Transverse colon (tissue), 4 donors: ENCODE measurements at regions not wholly inside any gene's neighbourhood (a gene's known extent, or its start where the extent isn't known, plus 50 kb on each side); places are given as distances from the start of the nearest gene placed in this dataset.
"Not testable (repeated sequence)": the region's sequence is repeated elsewhere in the genome, so short reads cannot be mapped to it uniquely, and the experiment has no call there.

Source experiments
- DNase-seq: peaks from one replicate; pipeline ENCODE4 v3.0.0-alpha.2; 2019
- H3K27ac ChIP-seq, 4 donors: fragments of 200-600 bp; sonication (generic); 2 replicates each; pipeline ENCODE4 v1.5.1; 2016 to 2018; ENCODE audit warnings: inconsistent platforms in 4 of 4
- H3K27me3 ChIP-seq: fragments of 200-600 bp; sonication (generic); 2 replicates; pipeline ENCODE4 v1.5.1; 2017; ENCODE audit warnings: inconsistent platforms
- H3K36me3 ChIP-seq, 4 donors: fragments of 200-600 bp; sonication (generic); 2 replicates each; pipeline ENCODE4 v1.5.1; 2017 to 2019; ENCODE audit warnings: inconsistent platforms in 4 of 4
- H3K4me1 ChIP-seq, 4 donors: fragments of 200-600 bp; sonication (generic); 2 replicates each; pipeline ENCODE4 v1.5.1; 2017 to 2020; ENCODE audit warnings: inconsistent platforms in 4 of 4
- H3K4me3 ChIP-seq, 4 donors: fragments of 200-600 bp; sonication (generic); 1 replicate in 1 of 4; 2 replicates in 3 of 4; pipeline versions ENCODE4 v1.5.1 to v1.6.1; 2017 to 2019; ENCODE audit warnings: inconsistent platforms in 4 of 4
- H3K9me3 ChIP-seq, 2 donors: fragments of 200-600 bp; sonication (generic); 2 replicates each; pipeline ENCODE4 v1.5.1; 2017 to 2019; ENCODE audit warnings: inconsistent platforms in 2 of 2
- EP300 ChIP-seq: sonication (generic); formaldehyde crosslinking; IDR thresholded peaks from one replicate; pipeline ENCODE4 v1.6.1; 2017; ENCODE audit warnings: antibody characterized with exemption, low read depth
- POLR2A ChIP-seq: fragments of 450-650 bp; IDR thresholded peaks from one replicate; pipeline ENCODE4 v1.6.1; 2016; ENCODE audit warnings: antibody characterized with exemption, mild to moderate bottlenecking, moderate library complexity
- POLR2AphosphoS5 ChIP-seq, 3 donors: sonication (generic); formaldehyde crosslinking; IDR thresholded peaks; one replicate each; pipeline ENCODE4 v1.6.1; 2016; ENCODE audit warnings: antibody characterized with exemption in 3 of 3
- WGBS, 2 donors: methylation state at CpG; one replicate each; pipeline ENCODE4 v1.1.5; 2018; ENCODE audit warnings: low coverage in 1 of 2; 5-methylcytosine and 5-hydroxymethylcytosine counted together
- in situ Hi-C, 4 donors: fragments of 200-750 bp; cut with MboI; loops; one replicate each; pipeline versions ENCODE4 v1.15.0 to v1.15.1; 2017; ENCODE audit warnings: low sequenced_read_pairs in 3 of 4, low pct_ligation_motif_present in 1 of 4, low pct_unique_long_range_greater_than_20kb in 1 of 4
- intact Hi-C: fragments of 100-400 bp; cut with DNase I; formaldehyde crosslinking; loops from one replicate; pipeline ENCODE4 v1.15.1; 2023; ENCODE audit warnings: low total_unique reads
- TF ChIP-seq, protein P1 (sequence below), 5 experiments: fragments of 200-600 bp in 3 of 5; fragments of 450-650 bp in 2 of 5; sonication (generic) in 3 of 5; IDR thresholded peaks; 1 replicate in 2 of 5; 2 replicates in 3 of 5; pipeline ENCODE4 v1.5.1; 2016 to 2017; ENCODE audit warnings: antibody characterized with exemption in 5 of 5, inconsistent platforms in 3 of 5, mild to moderate bottlenecking in 2 of 5, moderate library complexity in 1 of 5

DNA sequence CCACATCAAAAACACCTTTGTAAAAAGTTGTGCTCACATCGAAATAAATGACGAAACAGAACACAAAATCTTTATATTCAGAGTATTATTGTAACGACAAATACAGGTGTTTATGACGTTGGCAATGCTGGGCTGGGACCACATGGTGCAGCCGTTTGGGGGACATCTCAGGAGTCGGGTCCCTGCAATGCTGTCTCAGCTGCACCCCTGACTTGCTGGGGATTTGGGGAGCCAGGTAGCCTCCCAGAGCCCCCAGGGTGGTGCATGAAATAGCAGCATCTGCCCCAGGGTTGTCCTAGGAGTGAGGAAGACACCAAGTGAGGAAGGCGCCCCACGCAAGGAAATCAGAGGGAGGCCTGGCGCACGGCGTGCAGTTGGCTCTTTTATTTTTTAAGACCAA lies 1526.8 kb downstream of the BRD1 start:
- in situ Hi-C loops (no loop called here), intact Hi-C loops (no loop called here)
- Histone ChIP-seq H3K27ac (no peak overlapping the region), H3K36me3 (no peaks in the 10 kb centered on the region), H3K4me3 (no peak overlapping the region), H3K27me3 (no peaks in the 10 kb centered on the region), H3K4me1 (no peaks in the 10 kb centered on the region), H3K9me3 (no peaks in the 10 kb centered on the region)
- no peak for DNase-seq
- TF ChIP-seq POLR2AphosphoS5 (IDR thresholded peaks at IDR 0.05) (no peak), EP300 (no peak), POLR2A (no peak)
- TF ChIP-seq, protein P1, sequence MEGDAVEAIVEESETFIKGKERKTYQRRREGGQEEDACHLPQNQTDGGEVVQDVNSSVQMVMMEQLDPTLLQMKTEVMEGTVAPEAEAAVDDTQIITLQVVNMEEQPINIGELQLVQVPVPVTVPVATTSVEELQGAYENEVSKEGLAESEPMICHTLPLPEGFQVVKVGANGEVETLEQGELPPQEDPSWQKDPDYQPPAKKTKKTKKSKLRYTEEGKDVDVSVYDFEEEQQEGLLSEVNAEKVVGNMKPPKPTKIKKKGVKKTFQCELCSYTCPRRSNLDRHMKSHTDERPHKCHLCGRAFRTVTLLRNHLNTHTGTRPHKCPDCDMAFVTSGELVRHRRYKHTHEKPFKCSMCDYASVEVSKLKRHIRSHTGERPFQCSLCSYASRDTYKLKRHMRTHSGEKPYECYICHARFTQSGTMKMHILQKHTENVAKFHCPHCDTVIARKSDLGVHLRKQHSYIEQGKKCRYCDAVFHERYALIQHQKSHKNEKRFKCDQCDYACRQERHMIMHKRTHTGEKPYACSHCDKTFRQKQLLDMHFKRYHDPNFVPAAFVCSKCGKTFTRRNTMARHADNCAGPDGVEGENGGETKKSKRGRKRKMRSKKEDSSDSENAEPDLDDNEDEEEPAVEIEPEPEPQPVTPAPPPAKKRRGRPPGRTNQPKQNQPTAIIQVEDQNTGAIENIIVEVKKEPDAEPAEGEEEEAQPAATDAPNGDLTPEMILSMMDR (IDR thresholded peaks at IDR 0.05), result no peak
- WGBS, 2 donors, result 88 to 95% methylated on average over 9 to 11 of the region's 11 CpGs

DNA sequence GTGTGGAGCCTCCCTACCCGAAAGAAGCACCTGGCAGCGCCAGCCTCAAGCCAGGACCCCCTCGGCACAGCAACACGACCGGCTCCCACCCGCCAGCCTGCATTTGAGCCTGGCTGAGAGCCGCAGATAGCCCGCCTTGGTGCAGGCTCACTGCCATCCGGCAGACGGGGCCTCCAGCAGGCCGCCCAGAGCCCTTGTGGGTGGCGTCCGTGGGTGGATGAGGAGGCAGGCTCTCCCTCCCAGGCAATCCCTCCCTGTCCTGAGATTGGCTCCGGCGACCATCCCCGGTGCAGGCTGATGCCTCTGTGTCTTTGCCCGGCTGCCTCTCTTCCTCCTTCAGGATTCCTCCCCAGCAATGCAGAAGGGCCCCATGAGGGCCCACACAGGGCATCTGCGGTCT lies 1527.9 kb downstream of the BRD1 start:
- Histone ChIP-seq H3K27me3 (no peaks in the 10 kb centered on the region), H3K4me1 (no peaks in the 10 kb centered on the region), H3K27ac (no peak overlapping the region), H3K4me3 (no peak overlapping the region), H3K36me3 (no peaks in the 10 kb centered on the region), H3K9me3 (no peaks in the 10 kb centered on the region)
- TF ChIP-seq, protein P1 (IDR thresholded peaks at IDR 0.05), result no peak
- TF ChIP-seq EP300, result no peak
- no peak for TF ChIP-seq POLR2AphosphoS5 (IDR thresholded peaks at IDR 0.05)
- no peak for TF ChIP-seq POLR2A
- 88% methylated on average over 17 of the region's 18 CpGs; no CpG with 5 or more reads in 1 of the 2 donors for WGBS, 2 donors
- intact Hi-C loops (no loop called here), in situ Hi-C loops (no loop called here)
- DNase-seq, result no peak

DNA sequence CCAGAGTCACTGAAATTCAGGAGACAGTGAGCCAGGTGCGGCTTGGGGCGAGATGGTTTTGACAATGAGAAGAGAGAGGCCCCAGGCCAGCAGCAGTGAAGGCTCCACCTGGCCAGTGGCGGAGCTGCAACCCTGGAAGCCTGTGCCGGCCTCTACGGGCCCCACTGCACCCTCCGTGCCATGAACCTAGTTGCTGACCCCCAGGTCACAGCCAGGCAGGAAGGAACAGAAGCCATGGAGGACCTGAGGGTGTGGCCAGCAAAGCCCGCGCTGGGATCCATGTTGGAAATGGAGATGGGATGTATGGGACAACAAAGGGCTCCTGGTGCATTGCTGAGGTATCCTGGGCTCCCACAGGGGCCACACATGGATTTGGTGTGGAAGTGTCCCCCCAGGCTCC lies 1528.5 kb downstream of the BRD1 start:
- Histone ChIP-seq H3K4me1 (no peaks in the 10 kb centered on the region), H3K27me3 (no peaks in the 10 kb centered on the region), H3K27ac (no peak overlapping the region), H3K9me3 (no peaks in the 10 kb centered on the region), H3K36me3 (no peaks in the 10 kb centered on the region), H3K4me3 (no peak overlapping the region)
- TF ChIP-seq POLR2AphosphoS5 (IDR thresholded peaks at IDR 0.05), result no peak
- TF ChIP-seq, protein P1 (IDR thresholded peaks at IDR 0.05), result no peak
- no peak for TF ChIP-seq EP300
- TF ChIP-seq POLR2A, result no peak
- WGBS, 2 donors, result 92% methylated on average over 8 of the region's 8 CpGs; no CpG with 5 or more reads in 1 of the 2 donors
- in situ Hi-C loops (no loop called here), intact Hi-C loops (no loop called here)
- no peak for DNase-seq

DNA sequence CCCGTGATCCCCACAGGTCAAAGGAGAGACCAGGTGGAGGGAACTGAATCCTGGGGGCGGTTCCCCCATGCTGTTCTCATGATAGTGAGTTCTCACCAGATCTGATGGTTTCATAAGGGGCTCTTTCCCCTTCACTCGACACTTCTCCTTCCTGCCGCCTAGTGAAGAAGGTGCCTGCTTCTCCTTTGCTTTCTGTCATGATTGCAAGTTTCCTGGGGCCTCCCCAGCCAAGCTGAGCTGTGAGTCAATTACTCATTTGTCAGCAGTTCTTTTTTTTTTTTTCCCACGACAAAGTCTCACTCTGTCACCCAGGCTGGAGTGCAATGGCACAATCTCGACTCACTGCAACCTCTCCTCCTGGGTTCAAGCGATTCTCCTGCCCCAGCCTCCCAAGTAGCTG lies 1530.4 kb downstream of the BRD1 start:
- no peak overlapping the region for H3K27ac ChIP-seq
- intact Hi-C loops, result no loop called here
- 72% methylated on average over 7 of the region's 7 CpGs; no CpG with 5 or more reads in 1 of the 2 donors for WGBS, 2 donors

DNA sequence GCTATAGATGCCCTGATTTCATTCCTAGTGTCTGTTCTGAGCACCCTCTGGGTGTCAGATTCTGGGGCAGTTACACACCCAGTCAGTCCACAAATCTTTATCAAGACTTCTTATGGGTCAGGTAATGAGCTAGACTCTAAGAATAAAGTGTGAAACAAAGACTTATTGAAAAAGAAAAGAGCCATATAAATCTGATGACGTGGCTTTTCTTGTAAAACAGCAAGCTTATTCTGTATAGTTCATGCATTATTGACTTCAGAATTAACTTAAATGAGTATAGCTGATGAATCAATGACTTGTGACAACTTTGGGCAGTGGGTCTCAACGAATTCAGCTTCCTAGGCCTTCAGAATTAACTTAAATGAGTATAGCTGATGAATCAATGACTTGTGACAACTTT lies 1527.5 kb downstream of the TBC1D22A start:
- H3K9me3 ChIP-seq, H3K4me3 ChIP-seq, intact Hi-C loops, in situ Hi-C loops, DNase-seq, H3K4me1 ChIP-seq, H3K36me3 ChIP-seq, H3K27ac ChIP-seq: not testable (repeated sequence)
- WGBS, 2 donors, result 61 to 63% methylated on average over 1 to 2 of the region's 2 CpGs
- peaks cover 16% of the 10 kb centered on the region for H3K27me3 ChIP-seq

More for the DNA sequence above, 1530.4 kb downstream of the BRD1 start:
- no peak overlapping the region for H3K4me3 ChIP-seq
- H3K4me1 ChIP-seq, result no peaks in the 10 kb centered on the region
- no peaks in the 10 kb centered on the region for H3K9me3 ChIP-seq
- in situ Hi-C loops, result no loop called here
- DNase-seq, result no peak
- no peak for TF ChIP-seq POLR2A
- TF ChIP-seq, protein P1 (IDR thresholded peaks at IDR 0.05), result no peak
- no peak for TF ChIP-seq EP300
- TF ChIP-seq POLR2AphosphoS5 (IDR thresholded peaks at IDR 0.05), result no peak
- no peaks in the 10 kb centered on the region for H3K27me3 ChIP-seq
- no peaks in the 10 kb centered on the region for H3K36me3 ChIP-seq
